ENCODE measurements at regions not wholly inside any gene's neighbourhood (a gene's known extent, or its start where the extent isn't known, plus 50 kb on each side); places are given as distances from the start of the nearest gene placed in this dataset.

DNA sequence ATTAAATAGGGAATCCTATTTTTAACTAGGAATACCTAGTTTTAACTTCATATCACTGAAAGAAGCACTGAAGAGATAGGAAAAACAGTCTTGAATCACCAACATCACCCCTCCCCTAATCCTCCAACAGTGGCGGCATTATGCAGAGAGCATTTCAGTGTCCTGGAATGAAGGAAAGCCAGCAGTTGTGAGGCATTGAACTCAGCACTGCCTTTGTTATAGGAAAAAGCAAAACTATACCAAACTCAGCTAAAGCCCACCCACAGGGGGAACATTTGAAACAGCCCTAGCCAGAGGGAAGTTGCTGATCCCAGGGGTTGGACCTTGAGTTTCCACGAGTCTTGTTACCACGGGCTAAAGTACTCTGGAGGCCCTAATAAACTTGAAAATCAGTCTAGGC, 310.6 kb upstream of the EDIL3 start:
- no peak overlapping the region for H3K23ac ChIP-seq (ENCODE audit: low read length)
- H4K91ac ChIP-seq (ENCODE audit: low read depth, low read length) = no peak overlapping the region
- H3K14ac ChIP-seq (ENCODE audit: low read length) = no peak overlapping the region
- no peak overlapping the region for H2AFZ ChIP-seq (ENCODE audit: insufficient read depth, low read length, poor library complexity)
- H3K4ac ChIP-seq (ENCODE audit: low read depth, low read length) = no peak overlapping the region
- no peaks in the 10 kb centered on the region for H3K79me2 ChIP-seq (ENCODE audit: control insufficient read depth, insufficient read depth, low read length, poor library complexity)
- H3K27ac ChIP-seq (ENCODE audit: low read depth, low read length) = no peak overlapping the region
- H2BK12ac ChIP-seq (ENCODE audit: low read length) = no peak overlapping the region
- no peak overlapping the region for H4K12ac ChIP-seq (ENCODE audit: low read depth, low read length)
- H3K4me3 ChIP-seq (ENCODE audit: low read depth, low read length) = no peak overlapping the region
- no CpG with 5 or more reads among the region's 3 CpGs for WGBS (ENCODE audit: extremely low coverage, insufficient coverage, insufficient read length)
- no peak overlapping the region for H2BK120ac ChIP-seq (ENCODE audit: insufficient read depth, low read length, poor library complexity)
- no peaks in the 10 kb centered on the region for H3K4me1 ChIP-seq (ENCODE audit: control insufficient read depth in 1 of 2, insufficient read depth in 2 of 2, low read length in 2 of 2)
- no peak overlapping the region for H4K8ac ChIP-seq (ENCODE audit: low read depth, low read length)
- H3K27me3 ChIP-seq (ENCODE audit: insufficient read depth, low read length) = no peaks in the 10 kb centered on the region
- H2BK5ac ChIP-seq (ENCODE audit: low read depth, low read length, poor library complexity) = no peak overlapping the region
- no peak overlapping the region for H3K18ac ChIP-seq (ENCODE audit: low read length)
- H3K4me2 ChIP-seq (ENCODE audit: low read length) = no peak overlapping the region
- no peak overlapping the region for H3K9ac ChIP-seq (ENCODE audit: low read length)
- no peaks in the 10 kb centered on the region for H3K79me1 ChIP-seq (ENCODE audit: low read length)
- H3K36me3 ChIP-seq (ENCODE audit: control insufficient read depth in 1 of 2, insufficient read depth in 2 of 2, low read length in 2 of 2) = no peaks in the 10 kb centered on the region
- no peak overlapping the region for H2AK5ac ChIP-seq (ENCODE audit: low read length)
- H3K9me3 ChIP-seq (ENCODE audit: insufficient read depth, low read depth, low read length) = no peaks in the 10 kb centered on the region
- DNase-seq = no peak

DNA sequence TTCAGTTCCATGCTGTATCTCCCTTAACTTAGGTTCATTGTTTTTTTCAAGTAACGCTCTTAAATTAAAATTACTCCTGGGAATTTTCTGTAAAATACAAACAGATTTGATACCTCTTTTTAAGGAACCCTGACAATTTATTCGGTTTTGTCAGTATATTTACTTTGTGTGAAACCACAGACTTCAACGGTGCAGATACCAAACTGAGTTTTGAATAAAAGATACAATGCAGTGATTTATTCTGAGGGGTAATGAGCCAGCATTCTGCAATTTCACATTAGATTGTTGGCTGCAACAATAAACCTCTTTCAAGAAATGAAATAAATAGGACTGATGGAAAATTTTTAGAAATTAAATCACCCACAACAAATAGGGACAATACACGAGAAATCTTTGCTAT, 308.6 kb upstream of the EDIL3 start:
- H4K8ac ChIP-seq (ENCODE audit: low read depth, low read length) = no peak overlapping the region
- H3K36me3 ChIP-seq (ENCODE audit: control insufficient read depth in 1 of 2, insufficient read depth in 2 of 2, low read length in 2 of 2) = no peaks in the 10 kb centered on the region
- no peaks in the 10 kb centered on the region for H3K79me1 ChIP-seq (ENCODE audit: low read length)
- H3K23ac ChIP-seq (ENCODE audit: low read length) = no peak overlapping the region
- H3K18ac ChIP-seq (ENCODE audit: low read length) = no peak overlapping the region
- no peak for DNase-seq
- no peaks in the 10 kb centered on the region for H3K9me3 ChIP-seq (ENCODE audit: insufficient read depth, low read depth, low read length)
- no peaks in the 10 kb centered on the region for H3K4me1 ChIP-seq (ENCODE audit: control insufficient read depth in 1 of 2, insufficient read depth in 2 of 2, low read length in 2 of 2)
- no peak overlapping the region for H3K4me2 ChIP-seq (ENCODE audit: low read length)
- no peak overlapping the region for H4K12ac ChIP-seq (ENCODE audit: low read depth, low read length)
- no peak overlapping the region for H2BK5ac ChIP-seq (ENCODE audit: low read depth, low read length, poor library complexity)
- no peak overlapping the region for H2BK12ac ChIP-seq (ENCODE audit: low read length)
- H3K27ac ChIP-seq (ENCODE audit: low read depth, low read length) = no peak overlapping the region
- H2AK5ac ChIP-seq (ENCODE audit: low read length) = no peak overlapping the region
- H3K27me3 ChIP-seq (ENCODE audit: insufficient read depth, low read length) = no peaks in the 10 kb centered on the region
- WGBS (ENCODE audit: extremely low coverage, insufficient coverage, insufficient read length) = no CpG with 5 or more reads among the region's 4 CpGs
- no peak overlapping the region for H3K14ac ChIP-seq (ENCODE audit: low read length)
- H2BK120ac ChIP-seq (ENCODE audit: insufficient read depth, low read length, poor library complexity) = no peak overlapping the region
- no peak overlapping the region for H3K9ac ChIP-seq (ENCODE audit: low read length)
- H3K4me3 ChIP-seq (ENCODE audit: low read depth, low read length) = no peak overlapping the region
- H3K79me2 ChIP-seq (ENCODE audit: control insufficient read depth, insufficient read depth, low read length, poor library complexity) = no peaks in the 10 kb centered on the region
- no peak overlapping the region for H2AFZ ChIP-seq (ENCODE audit: insufficient read depth, low read length, poor library complexity)
- no peak overlapping the region for H4K91ac ChIP-seq (ENCODE audit: low read depth, low read length)
- H3K4ac ChIP-seq (ENCODE audit: low read depth, low read length) = no peak overlapping the region

DNA sequence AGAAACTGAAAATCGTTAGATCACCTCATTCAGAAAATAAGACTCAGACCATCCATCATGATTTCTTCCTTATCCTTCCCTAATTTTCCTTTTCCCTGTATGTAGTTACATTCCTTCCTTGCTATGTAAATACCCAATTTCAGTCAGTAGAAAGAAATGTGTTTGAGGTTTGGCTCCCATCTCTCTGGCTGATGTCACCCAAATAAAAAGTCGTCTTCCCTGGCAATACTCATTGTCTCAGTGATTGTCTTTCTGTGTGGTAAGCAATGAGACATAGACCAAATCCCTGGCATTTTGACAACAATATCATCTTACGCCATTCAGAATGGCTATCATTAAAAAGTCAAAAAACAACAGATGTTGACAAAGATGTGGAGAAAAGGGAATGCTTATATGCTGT, 303.9 kb upstream of the EDIL3 start:
- WGBS (ENCODE audit: extremely low coverage, insufficient coverage, insufficient read length) = no CpG with 5 or more reads among the region's 3 CpGs
- Histone ChIP-seq H3K4me3 (ENCODE audit: low read depth, low read length) (no peak overlapping the region), H2BK12ac (ENCODE audit: low read length) (no peak overlapping the region), H3K36me3 (ENCODE audit: control insufficient read depth in 1 of 2, insufficient read depth in 2 of 2, low read length in 2 of 2) (no peaks in the 10 kb centered on the region), H3K4me1 (ENCODE audit: control insufficient read depth in 1 of 2, insufficient read depth in 2 of 2, low read length in 2 of 2) (no peaks in the 10 kb centered on the region), H3K4ac (ENCODE audit: low read depth, low read length) (no peak overlapping the region), H3K4me2 (ENCODE audit: low read length) (no peak overlapping the region), H3K18ac (ENCODE audit: low read length) (no peak overlapping the region), H3K9ac (ENCODE audit: low read length) (no peak overlapping the region), H3K27ac (ENCODE audit: low read depth, low read length) (no peak overlapping the region), H3K27me3 (ENCODE audit: insufficient read depth, low read length) (no peaks in the 10 kb centered on the region), H3K9me3 (ENCODE audit: insufficient read depth, low read depth, low read length) (no peaks in the 10 kb centered on the region), H4K12ac (ENCODE audit: low read depth, low read length) (no peak overlapping the region), H2AFZ (ENCODE audit: insufficient read depth, low read length, poor library complexity) (no peak overlapping the region), H2BK120ac (ENCODE audit: insufficient read depth, low read length, poor library complexity) (no peak overlapping the region), H2BK5ac (ENCODE audit: low read depth, low read length, poor library complexity) (no peak overlapping the region), H3K79me2 (ENCODE audit: control insufficient read depth, insufficient read depth, low read length, poor library complexity) (no peaks in the 10 kb centered on the region), H4K8ac (ENCODE audit: low read depth, low read length) (no peak overlapping the region), H4K91ac (ENCODE audit: low read depth, low read length) (no peak overlapping the region), H3K23ac (ENCODE audit: low read length) (no peak overlapping the region), H3K79me1 (ENCODE audit: low read length) (no peaks in the 10 kb centered on the region), H3K14ac (ENCODE audit: low read length) (no peak overlapping the region), H2AK5ac (ENCODE audit: low read length) (no peak overlapping the region)
- DNase-seq = no peak

DNA sequence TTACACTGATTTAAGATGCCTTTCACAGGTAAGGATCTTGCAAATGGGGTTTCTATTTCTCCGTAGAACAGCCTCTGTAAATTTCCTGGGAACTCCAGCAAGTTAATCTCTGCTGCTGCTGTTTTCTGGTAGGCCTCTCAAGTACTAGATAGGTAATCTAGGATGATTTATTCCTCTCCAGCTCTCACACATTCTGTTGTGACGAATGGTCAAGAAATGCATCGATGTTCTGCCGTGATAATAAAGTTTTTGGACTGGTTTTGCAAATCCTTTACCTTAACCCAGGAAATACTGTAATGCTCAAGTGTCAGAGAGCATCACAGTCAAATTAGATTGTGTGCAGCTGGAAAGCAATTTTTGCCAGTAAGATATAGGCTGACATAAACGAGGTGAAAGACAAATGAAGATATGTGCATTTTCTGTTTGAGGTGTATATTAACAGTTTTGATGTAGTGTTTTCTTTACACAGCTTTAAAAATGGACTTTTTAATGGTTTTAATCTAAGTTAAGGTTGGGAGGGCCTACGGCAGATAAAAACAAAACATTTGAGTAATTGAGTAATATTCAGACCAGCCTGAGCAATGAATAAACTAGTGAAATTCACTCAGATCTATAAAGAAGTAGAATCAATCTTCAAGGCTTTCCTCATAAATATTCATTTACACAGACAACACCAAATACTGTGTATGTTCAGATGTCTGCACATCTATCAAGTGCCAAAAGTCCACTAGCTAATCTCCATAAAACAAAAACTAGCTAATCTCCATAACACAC, 300.6 kb upstream of the EDIL3 start:
- Histone ChIP-seq H2BK12ac (ENCODE audit: low read length) (no peak overlapping the region), H4K91ac (ENCODE audit: low read depth, low read length) (no peak overlapping the region), H3K23ac (ENCODE audit: low read length) (no peak overlapping the region), H2AFZ (ENCODE audit: insufficient read depth, low read length, poor library complexity) (no peak overlapping the region), H3K27ac (ENCODE audit: low read depth, low read length) (no peak overlapping the region), H3K36me3 (ENCODE audit: control insufficient read depth in 1 of 2, insufficient read depth in 2 of 2, low read length in 2 of 2) (no peaks in the 10 kb centered on the region), H3K14ac (ENCODE audit: low read length) (no peak overlapping the region), H3K79me2 (ENCODE audit: control insufficient read depth, insufficient read depth, low read length, poor library complexity) (no peaks in the 10 kb centered on the region), H4K8ac (ENCODE audit: low read depth, low read length) (no peak overlapping the region), H3K9me3 (ENCODE audit: insufficient read depth, low read depth, low read length) (no peaks in the 10 kb centered on the region), H4K12ac (ENCODE audit: low read depth, low read length) (no peak overlapping the region), H3K4ac (ENCODE audit: low read depth, low read length) (no peak overlapping the region), H3K4me3 (ENCODE audit: low read depth, low read length) (no peak overlapping the region), H2BK120ac (ENCODE audit: insufficient read depth, low read length, poor library complexity) (no peak overlapping the region), H3K4me2 (ENCODE audit: low read length) (no peak overlapping the region), H3K79me1 (ENCODE audit: low read length) (no peaks in the 10 kb centered on the region), H2BK5ac (ENCODE audit: low read depth, low read length, poor library complexity) (no peak overlapping the region), H3K4me1 (ENCODE audit: control insufficient read depth in 1 of 2, insufficient read depth in 2 of 2, low read length in 2 of 2) (no peaks in the 10 kb centered on the region), H2AK5ac (ENCODE audit: low read length) (no peak overlapping the region), H3K9ac (ENCODE audit: low read length) (no peak overlapping the region), H3K18ac (ENCODE audit: low read length) (no peak overlapping the region), H3K27me3 (ENCODE audit: insufficient read depth, low read length) (no peaks in the 10 kb centered on the region)
- WGBS (ENCODE audit: extremely low coverage, insufficient coverage, insufficient read length) = no CpG with 5 or more reads among the region's 6 CpGs
- DNase-seq = no peak

All from trophoblast cell (in vitro differentiated cells and primary cell).